GM12864 (cell line): ENCODE measurements at regions not wholly inside any gene's neighbourhood (a gene's known extent, or its start where the extent isn't known, plus 50 kb on each side); places are given as distances from the start of the nearest gene placed in this dataset.

Experiments used
- DNase-seq: peaks from one replicate; pipeline ENCODE4 v3.0.0-alpha.2; 2011; ENCODE audit warnings: low read depth
- H3K4me3 ChIP-seq: 2 replicates; pipeline ENCODE4 v1.5.1; 2011; ENCODE audit warnings: mild to moderate bottlenecking, low read depth, low read length, control low read depth
- TF ChIP-seq, protein P1 (sequence below): IDR thresholded peaks from 2 replicates; pipeline ENCODE4 v1.5.1; 2011; ENCODE audit warnings: low read depth, mild to moderate bottlenecking, moderate library complexity, low read length, control low read depth, inconsistent platforms; ENCODE audit errors: missing control alignments

DNA sequence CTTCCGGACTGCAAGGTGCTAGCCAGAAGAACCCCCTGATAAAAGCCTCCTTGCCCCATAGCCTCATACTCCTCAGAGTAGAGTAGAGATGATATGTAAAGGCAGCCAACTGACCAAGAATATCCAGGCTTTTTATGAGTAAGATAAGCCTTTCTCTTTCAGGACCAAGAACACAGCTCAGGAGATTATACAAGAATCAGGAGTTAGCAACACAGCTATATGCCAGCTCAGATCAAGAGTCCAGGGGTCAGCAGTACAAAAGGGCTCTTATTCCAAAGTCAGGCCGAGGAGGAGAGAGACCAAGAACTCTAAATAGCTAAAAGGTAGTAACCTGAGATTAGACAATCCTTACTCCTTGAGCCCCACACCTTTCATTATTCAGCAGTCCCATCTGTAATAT, 135.3 kb downstream of the BTG1 start:
- TF ChIP-seq, protein P1, sequence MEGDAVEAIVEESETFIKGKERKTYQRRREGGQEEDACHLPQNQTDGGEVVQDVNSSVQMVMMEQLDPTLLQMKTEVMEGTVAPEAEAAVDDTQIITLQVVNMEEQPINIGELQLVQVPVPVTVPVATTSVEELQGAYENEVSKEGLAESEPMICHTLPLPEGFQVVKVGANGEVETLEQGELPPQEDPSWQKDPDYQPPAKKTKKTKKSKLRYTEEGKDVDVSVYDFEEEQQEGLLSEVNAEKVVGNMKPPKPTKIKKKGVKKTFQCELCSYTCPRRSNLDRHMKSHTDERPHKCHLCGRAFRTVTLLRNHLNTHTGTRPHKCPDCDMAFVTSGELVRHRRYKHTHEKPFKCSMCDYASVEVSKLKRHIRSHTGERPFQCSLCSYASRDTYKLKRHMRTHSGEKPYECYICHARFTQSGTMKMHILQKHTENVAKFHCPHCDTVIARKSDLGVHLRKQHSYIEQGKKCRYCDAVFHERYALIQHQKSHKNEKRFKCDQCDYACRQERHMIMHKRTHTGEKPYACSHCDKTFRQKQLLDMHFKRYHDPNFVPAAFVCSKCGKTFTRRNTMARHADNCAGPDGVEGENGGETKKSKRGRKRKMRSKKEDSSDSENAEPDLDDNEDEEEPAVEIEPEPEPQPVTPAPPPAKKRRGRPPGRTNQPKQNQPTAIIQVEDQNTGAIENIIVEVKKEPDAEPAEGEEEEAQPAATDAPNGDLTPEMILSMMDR, result no peak
- H3K4me3 ChIP-seq, result no peak overlapping the region
- DNase-seq, result no peak

DNA sequence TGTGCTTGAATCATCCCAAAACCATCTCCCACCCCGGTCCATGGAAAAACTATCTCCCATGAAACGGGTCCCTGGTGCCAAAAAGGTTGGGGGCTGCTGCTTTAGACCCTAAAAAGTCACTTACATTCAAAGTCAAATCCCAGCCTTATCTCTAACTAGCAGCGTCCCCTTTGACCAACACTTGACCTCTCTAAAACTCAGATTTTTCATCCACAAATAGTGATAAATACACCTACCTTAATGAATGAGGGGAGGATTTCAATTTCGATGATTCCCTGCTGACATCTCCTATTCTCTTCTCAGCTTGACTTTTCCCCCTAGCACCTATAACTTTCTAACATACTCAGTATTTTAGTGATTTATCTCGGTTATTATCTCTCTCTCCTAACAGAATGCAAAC, 137.3 kb downstream of the BTG1 start:
- DNase-seq, result no peak
- no peak overlapping the region for H3K4me3 ChIP-seq
- TF ChIP-seq, protein P1, result no peak

DNA sequence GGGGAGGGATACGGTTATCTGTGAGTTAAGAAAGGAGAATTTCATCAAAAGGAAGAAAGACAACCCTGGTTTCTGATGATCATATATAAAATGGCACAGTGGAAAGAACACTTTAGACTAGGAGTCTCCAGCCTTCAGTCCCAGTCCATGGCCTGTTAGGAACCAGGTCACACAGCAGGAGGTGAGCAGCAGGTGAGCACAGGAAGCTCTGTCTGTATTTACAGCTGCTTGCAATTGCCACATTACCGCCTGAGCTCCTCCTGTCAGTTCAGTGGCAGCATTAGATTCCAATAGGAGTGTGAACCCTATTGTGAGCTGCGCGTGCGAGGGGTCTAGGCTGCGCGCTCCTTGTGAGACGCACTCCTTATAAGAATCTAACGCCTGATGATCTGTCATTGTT, 137.9 kb downstream of the BTG1 start:
- TF ChIP-seq, protein P1, result no peak
- H3K4me3 ChIP-seq, result no peak overlapping the region
- no peak for DNase-seq

DNA sequence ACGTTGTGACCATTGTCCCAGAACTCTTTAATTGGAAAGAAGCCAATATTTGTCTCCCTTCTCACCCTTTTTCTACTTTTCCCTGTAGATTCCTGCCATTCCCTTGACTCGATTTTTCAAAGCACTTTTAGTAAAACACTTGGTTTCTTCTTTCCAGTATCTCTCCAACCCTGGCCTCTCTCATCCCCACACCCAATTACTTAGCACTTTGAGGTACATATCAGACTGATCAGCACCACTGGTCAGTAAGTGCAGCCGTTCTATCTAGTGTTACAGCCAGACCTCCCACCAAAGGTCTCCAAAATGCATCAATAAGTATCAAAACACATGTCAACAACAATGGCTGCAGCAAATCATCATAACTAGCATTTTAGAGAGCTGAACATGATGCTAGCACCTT, 141.9 kb downstream of the BTG1 start:
- H3K4me3 ChIP-seq, result no peak overlapping the region
- TF ChIP-seq, protein P1, result no peak
- no peak for DNase-seq

DNA sequence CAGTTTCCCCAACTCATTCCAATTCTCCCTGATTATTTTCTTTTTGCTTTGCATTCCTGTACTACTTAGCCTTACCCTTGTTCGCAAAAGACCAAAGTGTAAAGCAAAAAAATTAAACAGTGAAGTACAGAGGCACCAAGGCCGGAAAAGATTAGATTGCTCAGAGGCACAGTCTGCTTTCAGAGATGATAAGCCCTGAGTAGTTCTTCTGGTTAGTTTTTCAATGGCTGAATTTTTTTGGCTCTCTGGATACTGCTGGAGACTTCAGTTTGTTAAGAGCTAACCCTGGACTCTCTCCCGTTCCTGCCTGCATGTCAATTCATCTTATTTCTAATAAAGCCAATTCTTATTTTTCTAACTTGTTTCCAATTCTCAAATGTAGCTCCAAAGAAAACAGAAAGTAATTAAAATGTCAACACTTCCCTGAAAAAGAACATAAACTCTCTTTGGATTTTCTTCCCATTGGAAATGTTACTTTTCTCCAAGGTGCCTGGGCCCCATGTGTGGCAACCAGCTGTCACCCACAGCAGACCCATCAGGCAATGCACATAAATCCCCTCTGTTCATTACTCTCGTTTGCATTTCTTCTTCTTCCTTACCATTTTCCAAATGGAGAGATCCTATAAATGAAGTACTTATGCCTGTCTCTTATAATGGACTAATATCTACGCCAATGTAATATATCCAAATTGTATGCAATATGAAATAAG, 142.8 kb downstream of the BTG1 start:
- H3K4me3 ChIP-seq, result no peak overlapping the region
- TF ChIP-seq, protein P1, result no peak
- DNase-seq, result no peak

DNA sequence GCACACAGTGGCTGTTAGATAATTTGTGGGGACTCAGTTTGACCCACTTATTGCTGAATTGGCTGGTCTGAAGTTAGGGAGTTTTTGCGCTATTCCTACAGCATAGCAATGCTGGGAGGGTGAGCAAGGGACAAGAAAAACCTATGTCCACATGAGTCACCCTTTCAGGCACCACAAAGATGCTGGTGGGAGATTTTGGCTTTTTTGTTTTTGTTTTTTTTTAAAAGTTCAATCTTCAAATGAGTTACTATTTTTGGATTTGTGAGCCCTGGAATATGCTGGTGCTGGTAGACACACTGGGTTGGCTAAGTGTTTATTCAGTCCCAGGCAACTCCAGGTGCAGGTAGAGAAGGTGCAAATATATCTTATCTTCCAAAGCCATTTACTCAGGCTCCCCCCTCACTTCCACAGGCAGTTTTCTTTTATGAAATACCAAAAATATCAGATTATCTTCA, 143.4 kb downstream of the BTG1 start:
- DNase-seq, result no peak
- no peak overlapping the region for H3K4me3 ChIP-seq
- TF ChIP-seq, protein P1, result no peak

DNA sequence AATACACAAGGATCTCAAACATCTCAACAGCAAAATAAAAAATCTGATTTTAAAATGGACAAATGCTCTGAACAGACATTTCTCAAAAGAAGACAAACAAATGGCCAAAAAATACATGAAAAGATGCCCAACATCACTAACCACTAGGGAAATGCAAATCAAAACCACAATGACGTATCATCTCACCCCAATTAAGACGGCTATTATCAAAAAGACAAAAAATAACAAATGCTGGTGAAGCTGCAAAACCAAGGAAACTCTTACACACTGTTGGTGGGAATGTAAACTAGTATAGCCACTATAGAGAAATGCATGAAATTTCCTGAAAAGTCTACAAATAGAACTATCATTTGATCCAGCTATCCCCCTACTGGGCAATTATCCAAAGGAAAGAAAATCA, 145.0 kb downstream of the BTG1 start:
- no peak overlapping the region for H3K4me3 ChIP-seq
- no peak for DNase-seq
- TF ChIP-seq, protein P1, result no peak
